Suprapubic skin (tissue), 4 donors: ENCODE measurements at regions not wholly inside any gene's neighbourhood (a gene's known extent, or its start where the extent isn't known, plus 50 kb on each side); places are given as distances from the start of the nearest gene placed in this dataset.
"Not testable (repeated sequence)": the region's sequence is repeated elsewhere in the genome, so short reads cannot be mapped to it uniquely, and the experiment has no call there.

Experiments
- DNase-seq, 2 donors: peaks; one replicate each; pipeline ENCODE4 v3.0.0-alpha.2; 2019; ENCODE audit warnings: low spot score in 2 of 2
- H3K27ac ChIP-seq: fragments of 200-600 bp; sonication (generic); one replicate; pipeline ENCODE4 v1.5.1; 2019
- H3K27me3 ChIP-seq: fragments of 200-600 bp; sonication (generic); one replicate; pipeline ENCODE4 v1.5.1; 2019
- H3K36me3 ChIP-seq: fragments of 200-600 bp; sonication (generic); one replicate; pipeline ENCODE4 v1.5.1; 2019
- H3K4me1 ChIP-seq: fragments of 200-600 bp; sonication (generic); one replicate; pipeline ENCODE4 v1.5.1; 2019
- H3K4me3 ChIP-seq: fragments of 200-600 bp; sonication (generic); one replicate; pipeline ENCODE4 v1.5.1; 2019; ENCODE audit warnings: mild to moderate bottlenecking
- H3K9me3 ChIP-seq: fragments of 200-600 bp; sonication (generic); one replicate; pipeline ENCODE4 v1.5.1; 2019
- CTCF ChIP-seq, 2 donors: fragments of 200-600 bp in 1 of 2; fragments of 450-650 bp in 1 of 2; sonication (generic) in 1 of 2; IDR thresholded peaks; one replicate each; pipeline ENCODE4 v1.5.1; 2016 to 2019; ENCODE audit warnings: antibody characterized with exemption in 2 of 2, mild to moderate bottlenecking in 1 of 2, moderate library complexity in 1 of 2
- EP300 ChIP-seq: sonication (generic); formaldehyde crosslinking; IDR thresholded peaks from one replicate; pipeline ENCODE4 v1.6.1; 2017; ENCODE audit warnings: antibody characterized with exemption
- POLR2A ChIP-seq, 2 donors: fragments of 450-650 bp; IDR thresholded peaks; one replicate each; pipeline ENCODE4 v1.6.1; 2017; ENCODE audit warnings: antibody characterized with exemption in 2 of 2, mild to moderate bottlenecking in 2 of 2, moderate library complexity in 2 of 2
- POLR2AphosphoS5 ChIP-seq, 3 donors: sonication (generic); formaldehyde crosslinking; IDR thresholded peaks; one replicate each; pipeline ENCODE4 v1.6.1; 2017; ENCODE audit warnings: antibody characterized with exemption in 3 of 3
- WGBS: methylation state at CpG from one replicate; pipeline ENCODE4 v1.1.5; 2018; 5-methylcytosine and 5-hydroxymethylcytosine counted together

GRCh38 chr5:25091921-25092320, 447.1 kb upstream of the CDH10 start:
- 49% methylated on average over 3 of the region's 3 CpGs for WGBS
- no peak for DNase-seq
- TF ChIP-seq EP300 (no peak), CTCF (IDR thresholded peaks at IDR 0.05) (no peak), POLR2AphosphoS5 (IDR thresholded peaks at IDR 0.05) (no peak), POLR2A (IDR thresholded peaks at IDR 0.05) (no peak)

GRCh38 chr5:25090854-25091253, 446.1 kb upstream of the CDH10 start:
- H3K4me3 ChIP-seq: no peak overlapping the region
- TF ChIP-seq POLR2A (IDR thresholded peaks at IDR 0.05): no peak
- TF ChIP-seq CTCF (IDR thresholded peaks at IDR 0.05): no peak
- no peak for TF ChIP-seq POLR2AphosphoS5 (IDR thresholded peaks at IDR 0.05)
- TF ChIP-seq EP300: no peak
- no peaks in the 10 kb centered on the region for H3K36me3 ChIP-seq
- no peaks in the 10 kb centered on the region for H3K9me3 ChIP-seq
- DNase-seq: no peak
- H3K27me3 ChIP-seq: no peaks in the 10 kb centered on the region
- no peak overlapping the region for H3K27ac ChIP-seq
- H3K4me1 ChIP-seq: no peaks in the 10 kb centered on the region
- 76% methylated on average over 1 of the region's 1 CpG for WGBS

More at GRCh38 chr5:25091921-25092320, 447.1 kb upstream of the CDH10 start:
- Histone ChIP-seq H3K9me3 (no peaks in the 10 kb centered on the region), H3K36me3 (no peaks in the 10 kb centered on the region), H3K27ac (no peak overlapping the region), H3K4me1 (no peaks in the 10 kb centered on the region), H3K4me3 (no peak overlapping the region), H3K27me3 (no peaks in the 10 kb centered on the region)

- H3K27me3 ChIP-seq: no peaks in the 10 kb centered on the region
- no peak for TF ChIP-seq POLR2AphosphoS5 (IDR thresholded peaks at IDR 0.05)
- TF ChIP-seq CTCF (IDR thresholded peaks at IDR 0.05): no peak
- no peak for TF ChIP-seq EP300
- TF ChIP-seq POLR2A (IDR thresholded peaks at IDR 0.05): no peak
- no peaks in the 10 kb centered on the region for H3K4me1 ChIP-seq
- no peaks in the 10 kb centered on the region for H3K9me3 ChIP-seq
- H3K27ac ChIP-seq: no peak overlapping the region
- 93% methylated on average over 8 of the region's 8 CpGs for WGBS
- no peaks in the 10 kb centered on the region for H3K36me3 ChIP-seq
- no peak for DNase-seq
- H3K4me3 ChIP-seq: no peak overlapping the region
Measured at GRCh38 chr5:25090275-25090674, 445.5 kb upstream of the CDH10 start.

- H3K27ac ChIP-seq, H3K4me3 ChIP-seq, DNase-seq: not testable (repeated sequence)
Measured at GRCh38 chr5:25088689-25089088, 443.9 kb upstream of the CDH10 start.

GRCh38 chr5:25083261-25083660, 438.5 kb upstream of the CDH10 start:
- not testable (repeated sequence) for H3K36me3 ChIP-seq, H3K4me3 ChIP-seq, H3K27me3 ChIP-seq, DNase-seq, H3K4me1 ChIP-seq, H3K27ac ChIP-seq, H3K9me3 ChIP-seq
- 90% methylated on average over 5 of the region's 27 CpGs for WGBS

More at GRCh38 chr5:25088689-25089088, 443.9 kb upstream of the CDH10 start:
- 72% methylated on average over 6 of the region's 6 CpGs for WGBS
- not testable (repeated sequence) for H3K27me3 ChIP-seq, H3K36me3 ChIP-seq, H3K9me3 ChIP-seq, H3K4me1 ChIP-seq

GRCh38 chr5:25066239-25066638, 421.5 kb upstream of the CDH10 start:
- WGBS: 100% methylated on average over 1 of the region's 1 CpG
- no peaks in the 10 kb centered on the region for H3K27me3 ChIP-seq
- H3K36me3 ChIP-seq: no peaks in the 10 kb centered on the region
- no peak for TF ChIP-seq POLR2AphosphoS5 (IDR thresholded peaks at IDR 0.05)
- H3K27ac ChIP-seq: no peak overlapping the region
- H3K4me1 ChIP-seq: no peaks in the 10 kb centered on the region
- H3K4me3 ChIP-seq: no peak overlapping the region
- H3K9me3 ChIP-seq: no peaks in the 10 kb centered on the region
- no peak for DNase-seq

GRCh38 chr5:25064306-25064705, 419.5 kb upstream of the CDH10 start:
- no peak overlapping the region for H3K4me3 ChIP-seq
- DNase-seq: no peak
- H3K4me1 ChIP-seq: no peaks in the 10 kb centered on the region
- H3K36me3 ChIP-seq: no peaks in the 10 kb centered on the region
- H3K27me3 ChIP-seq: no peaks in the 10 kb centered on the region
- no peaks in the 10 kb centered on the region for H3K9me3 ChIP-seq
- TF ChIP-seq POLR2AphosphoS5 (IDR thresholded peaks at IDR 0.05) (no peak), CTCF (IDR thresholded peaks at IDR 0.05) (no peak), POLR2A (IDR thresholded peaks at IDR 0.05) (no peak), EP300 (no peak)
- WGBS: 94% methylated on average over 5 of the region's 5 CpGs
- no peak overlapping the region for H3K27ac ChIP-seq
